Naive thymus-derived CD4-positive, alpha-beta T cell (primary cell): ENCODE measurements at regions not wholly inside any gene's neighbourhood (a gene's known extent, or its start where the extent isn't known, plus 50 kb on each side); places are given as distances from the start of the nearest gene placed in this dataset.
"Not testable (repeated sequence)": the region's sequence is repeated elsewhere in the genome, so short reads cannot be mapped to it uniquely, and the experiment has no call there.

Experiments used
- ATAC-seq: fragments of 150-1000 bp; cut with Tn5 transposase; 2 replicates; pipeline ENCODE4 v1.10.0; 2021; ENCODE audit warnings: mild to moderate bottlenecking, moderate library complexity
- CTCF ChIA-PET: fragments of 350-600 bp; sonication (Branson Sonifier 250); formaldehyde crosslinking; loops from one replicate; lab custom pipeline; 2021; ENCODE audit warnings: antibody characterized with exemption; lab: Charles Lee
- POLR2A ChIA-PET: fragments of 350-600 bp; sonication (Branson Sonifier 250); formaldehyde crosslinking; loops from one replicate; lab custom pipeline; 2021; ENCODE audit warnings: antibody characterized with exemption, inconsistent platforms; lab: Charles Lee
- DNase-seq, 9 donors: peaks; one replicate each; pipeline versions ENCODE4 v3.0.0 to v3.0.0-alpha.2; 2020 to 2022; ENCODE audit warnings: mixed read lengths in 1 of 9
- H3K27ac ChIP-seq: one replicate; pipeline ENCODE4 v1.7.0; 2013; ENCODE audit warnings: mild to moderate bottlenecking, low read depth, low read length, moderate library complexity
- H3K27me3 ChIP-seq, 2 donors: one replicate each; pipeline ENCODE4 v1.7.0; 2013; ENCODE audit warnings: low read length in 2 of 2, mild to moderate bottlenecking in 2 of 2, moderate library complexity in 2 of 2; ENCODE audit not compliant: control insufficient read depth in 2 of 2, insufficient read depth in 2 of 2
- H3K36me3 ChIP-seq, 3 experiments: 1 replicate in 2 of 3; 2 replicates in 1 of 3; pipeline ENCODE4 v1.7.0; 2013; ENCODE audit warnings: low read length in 3 of 3, mild to moderate bottlenecking in 3 of 3, moderate library complexity in 1 of 3; ENCODE audit not compliant: insufficient read depth in 3 of 3, control insufficient read depth in 2 of 3
- H3K4me1 ChIP-seq, 2 donors: one replicate each; pipeline ENCODE4 v1.7.0; 2013; ENCODE audit warnings: low read length in 2 of 2, mild to moderate bottlenecking in 2 of 2, moderate library complexity in 1 of 2; ENCODE audit not compliant: control insufficient read depth in 2 of 2, insufficient read depth in 2 of 2
- H3K4me3 ChIP-seq: 2 replicates; pipeline ENCODE4 v1.7.0; 2013; ENCODE audit warnings: mild to moderate bottlenecking, low read length
- H3K9me3 ChIP-seq, 3 experiments: 1 replicate in 2 of 3; 2 replicates in 1 of 3; pipeline ENCODE4 v1.7.0; 2013; ENCODE audit warnings: low read length in 3 of 3; ENCODE audit not compliant: control insufficient read depth in 2 of 3
- H3K27ac Mint-ChIP-seq, 9 donors: one replicate each; pipeline ENCODE4 v1.8.0; 2020 to 2022; ENCODE audit warnings: mixed read lengths in 9 of 9, mild to moderate bottlenecking in 8 of 9, moderate library complexity in 5 of 9, inconsistent platforms in 2 of 9
- H3K27me3 Mint-ChIP-seq, 5 donors: one replicate each; pipeline ENCODE4 v1.8.0; 2021 to 2022; ENCODE audit warnings: mixed read lengths in 5 of 5, mild to moderate bottlenecking in 1 of 5
- H3K36me3 Mint-ChIP-seq, 5 donors: one replicate each; pipeline ENCODE4 v1.8.0; 2020 to 2022; ENCODE audit warnings: mixed read lengths in 5 of 5, mild to moderate bottlenecking in 3 of 5, inconsistent platforms in 1 of 5
- H3K4me1 Mint-ChIP-seq, 7 donors: one replicate each; pipeline ENCODE4 v1.8.0; 2020 to 2022; ENCODE audit warnings: mixed read lengths in 7 of 7, mild to moderate bottlenecking in 3 of 7, inconsistent platforms in 1 of 7
- H3K4me3 Mint-ChIP-seq, 10 donors: one replicate each; pipeline ENCODE4 v1.8.0; 2020 to 2022; ENCODE audit warnings: mild to moderate bottlenecking in 10 of 10, mixed read lengths in 10 of 10, moderate library complexity in 6 of 10, inconsistent platforms in 2 of 10
- H3K9me3 Mint-ChIP-seq, 11 donors: one replicate each; pipeline ENCODE4 v1.8.0; 2020 to 2022; ENCODE audit warnings: mixed read lengths in 11 of 11, mild to moderate bottlenecking in 4 of 11, inconsistent platforms in 1 of 11, moderate library complexity in 1 of 11
- intact Hi-C, 2 donors: fragments of 100-400 bp; cut with micrococcal nuclease; formaldehyde crosslinking; loops; one replicate each; pipeline ENCODE4 v1.15.1; 2023

- peaks cover 0 to 5% (median 0%) of the 10 kb centered on the region in 11 donors for H3K9me3 Mint-ChIP-seq
- H3K36me3 ChIP-seq = no peaks in the 10 kb centered on the region
- ATAC-seq (no peak), DNase-seq (no peak)
- no peaks in the 10 kb centered on the region for H3K9me3 ChIP-seq
- H3K27ac ChIP-seq = no peak overlapping the region
- H3K36me3 Mint-ChIP-seq = peaks cover 0 to 2% (median 0%) of the 10 kb centered on the region in 5 donors
- H3K4me3 Mint-ChIP-seq = no peak overlapping the region
- no peak overlapping the region for H3K27ac Mint-ChIP-seq
- no peak overlapping the region for H3K4me3 ChIP-seq
- CTCF ChIA-PET = no interaction called here
- no peaks in the 10 kb centered on the region for H3K4me1 ChIP-seq
- H3K27me3 ChIP-seq = no peaks in the 10 kb centered on the region
- peaks cover 0 to 5% (median 0%) of the 10 kb centered on the region in 7 donors for H3K4me1 Mint-ChIP-seq
- peaks cover 0 to 2% (median 0%) of the 10 kb centered on the region in 5 donors for H3K27me3 Mint-ChIP-seq
- POLR2A ChIA-PET = no interaction called here
- intact Hi-C loops = no loop called here
Observed at GRCh38 chr2:37737507-37737906, 66.1 kb upstream of the CDC42EP3 start.

- CTCF ChIA-PET = no interaction called here
- no peaks in the 10 kb centered on the region for H3K9me3 ChIP-seq
- peaks cover 0 to 2% (median 0%) of the 10 kb centered on the region in 5 donors for H3K36me3 Mint-ChIP-seq
- H3K4me1 Mint-ChIP-seq = peaks cover 0 to 5% (median 0%) of the 10 kb centered on the region in 7 donors
- no peaks in the 10 kb centered on the region for H3K27me3 ChIP-seq
- no peak overlapping the region for H3K27ac Mint-ChIP-seq
- H3K9me3 Mint-ChIP-seq = peaks cover 0 to 5% (median 0%) of the 10 kb centered on the region in 11 donors
- no peaks in the 10 kb centered on the region for H3K4me1 ChIP-seq
- no peak overlapping the region for H3K4me3 ChIP-seq
- peaks cover 0 to 2% (median 0%) of the 10 kb centered on the region in 5 donors for H3K27me3 Mint-ChIP-seq
- no peak for DNase-seq
- H3K36me3 ChIP-seq = no peaks in the 10 kb centered on the region
- ATAC-seq = no peak
- H3K27ac ChIP-seq = no peak overlapping the region
- no peak overlapping the region for H3K4me3 Mint-ChIP-seq
- POLR2A ChIA-PET = no interaction called here
- intact Hi-C loops = no loop called here
Observed at GRCh38 chr2:37738266-37738885, 66.9 kb upstream of the CDC42EP3 start.

GRCh38 chr2:37739153-37739552 lies 67.7 kb upstream of the CDC42EP3 start:
- Histone ChIP-seq H3K4me1 (no peaks in the 10 kb centered on the region), H3K27ac (no peak overlapping the region), H3K4me3 (no peak overlapping the region), H3K27me3 (no peaks in the 10 kb centered on the region), H3K9me3 (no peaks in the 10 kb centered on the region), H3K36me3 (no peaks in the 10 kb centered on the region)
- ChIA-PET POLR2A (no interaction called here), CTCF (no interaction called here)
- Mint-ChIP-seq H3K4me3 (no peak overlapping the region), H3K36me3 (no peaks in the 10 kb centered on the region), H3K27ac (peak overlapping the region in 1 of 9 donors; percentile 25), H3K27me3 (no peaks in the 10 kb centered on the region), H3K9me3 (peaks cover 0 to 5% (median 0%) of the 10 kb centered on the region in 11 donors), H3K4me1 (peaks cover 0 to 5% (median 0%) of the 10 kb centered on the region in 7 donors)
- DNase-seq (no peak), ATAC-seq (no peak)
- intact Hi-C loops = no loop called here

GRCh38 chr2:37740164-37740739 lies 68.8 kb upstream of the CDC42EP3 start:
- ATAC-seq (no peak), DNase-seq (no peak)
- Mint-ChIP-seq H3K4me1 (peaks cover 0 to 5% (median 0%) of the 10 kb centered on the region in 7 donors), H3K4me3 (no peak overlapping the region), H3K36me3 (no peaks in the 10 kb centered on the region), H3K27ac (no peak overlapping the region), H3K9me3 (peaks cover 0 to 5% (median 0%) of the 10 kb centered on the region in 11 donors), H3K27me3 (no peaks in the 10 kb centered on the region)
- CTCF ChIA-PET = no interaction called here
- H3K9me3 ChIP-seq = no peaks in the 10 kb centered on the region
- H3K27ac ChIP-seq = no peak overlapping the region
- intact Hi-C loops = no loop called here
- no peak overlapping the region for H3K4me3 ChIP-seq
- H3K36me3 ChIP-seq = no peaks in the 10 kb centered on the region
- POLR2A ChIA-PET = no interaction called here
- no peaks in the 10 kb centered on the region for H3K4me1 ChIP-seq
- no peaks in the 10 kb centered on the region for H3K27me3 ChIP-seq

GRCh38 chr2:37742286-37742685 lies 70.8 kb upstream of the CDC42EP3 start:
- Histone ChIP-seq H3K4me3 (no peak overlapping the region), H3K4me1 (no peaks in the 10 kb centered on the region), H3K27ac (no peak overlapping the region), H3K27me3 (no peaks in the 10 kb centered on the region), H3K36me3 (no peaks in the 10 kb centered on the region), H3K9me3 (no peaks in the 10 kb centered on the region)
- Mint-ChIP-seq H3K27me3 (no peaks in the 10 kb centered on the region), H3K4me3 (no peak overlapping the region), H3K9me3 (peaks cover 0 to 2% (median 0%) of the 10 kb centered on the region in 11 donors), H3K27ac (no peak overlapping the region), H3K4me1 (peaks cover 0 to 3% (median 0%) of the 10 kb centered on the region in 7 donors), H3K36me3 (no peaks in the 10 kb centered on the region)
- ChIA-PET CTCF (interaction anchor here (0.6 kb wide), 1 partner anchor 1813 kb away, joined by 3 read pairs; no protein-coding TSS in a partner anchor), POLR2A (no interaction called here)
- DNase-seq (no peak), ATAC-seq (no peak)
- intact Hi-C loops = no loop called here

- CTCF ChIA-PET = no interaction called here
- Mint-ChIP-seq H3K36me3 (no peaks in the 10 kb centered on the region), H3K27ac (no peak overlapping the region), H3K4me1 (peaks cover 0 to 9% (median 0%) of the 10 kb centered on the region in 7 donors), H3K27me3 (no peaks in the 10 kb centered on the region), H3K4me3 (no peak overlapping the region), H3K9me3 (no peaks in the 10 kb centered on the region)
- no peak overlapping the region for H3K4me3 ChIP-seq
- intact Hi-C loops = no loop called here
- DNase-seq (no peak), ATAC-seq (no peak)
- no peak overlapping the region for H3K27ac ChIP-seq
- no peaks in the 10 kb centered on the region for H3K9me3 ChIP-seq
- H3K27me3 ChIP-seq = no peaks in the 10 kb centered on the region
- H3K36me3 ChIP-seq = no peaks in the 10 kb centered on the region
- H3K4me1 ChIP-seq = no peaks in the 10 kb centered on the region
- POLR2A ChIA-PET = no interaction called here
Observed at GRCh38 chr2:37744010-37744409, 72.6 kb upstream of the CDC42EP3 start.

GRCh38 chr2:37744961-37745360 lies 73.5 kb upstream of the CDC42EP3 start:
- H3K27ac ChIP-seq, H3K4me1 Mint-ChIP-seq, DNase-seq, H3K4me3 Mint-ChIP-seq, H3K4me3 ChIP-seq, H3K27me3 ChIP-seq, H3K4me1 ChIP-seq, intact Hi-C loops, H3K9me3 Mint-ChIP-seq, H3K36me3 ChIP-seq, H3K36me3 Mint-ChIP-seq, ATAC-seq, H3K9me3 ChIP-seq, POLR2A ChIA-PET, H3K27me3 Mint-ChIP-seq: not testable (repeated sequence)
- CTCF ChIA-PET = interaction anchor here (0.5 kb wide), 1 partner anchor 330 kb away, joined by 5 read pairs; no protein-coding TSS in a partner anchor
- H3K27ac Mint-ChIP-seq = peak overlapping the region in 1 of 9 donors; percentile 34
